GM21717 (cell line): ENCODE measurements at regions not wholly inside any gene's neighbourhood (a gene's known extent, or its start where the extent isn't known, plus 50 kb on each side); places are given as distances from the start of the nearest gene placed in this dataset.

Experiments
- ATAC-seq: cut with Tn5 transposase; IDR thresholded peaks from one replicate; pipeline ENCODE4 v1.9.1; 2021; ENCODE audit warnings: mild to moderate bottlenecking, moderate library complexity; ENCODE audit not compliant: unreplicated experiment

GRCh38 chr17:69605571-69605970 is 191.1 kb downstream of the MAP2K6 start:
- ATAC-seq = no peak

GRCh38 chr17:69606142-69606800 is 191.8 kb downstream of the MAP2K6 start:
- no peak for ATAC-seq

GRCh38 chr17:69607162-69607834 is 192.8 kb downstream of the MAP2K6 start:
- peak; percentile 91 for ATAC-seq

- ATAC-seq = no peak
Observed at GRCh38 chr17:69608141-69608540, 193.6 kb downstream of the MAP2K6 start.

- no peak for ATAC-seq
Observed at GRCh38 chr17:69608808-69609472, 194.4 kb downstream of the MAP2K6 start.

- ATAC-seq = no peak
Observed at GRCh38 chr17:69609473-69610305, 195.2 kb downstream of the MAP2K6 start.

GRCh38 chr17:69620363-69620762 is 205.9 kb downstream of the MAP2K6 start:
- ATAC-seq = no peak

- ATAC-seq = no peak
Observed at GRCh38 chr17:69625474-69625873, 211.0 kb downstream of the MAP2K6 start.

- ATAC-seq = no peak
Observed at GRCh38 chr17:69630056-69630635, 215.6 kb downstream of the MAP2K6 start.

GRCh38 chr17:69634844-69635243 is 220.3 kb downstream of the MAP2K6 start:
- ATAC-seq = no peak

- no peak for ATAC-seq
Observed at GRCh38 chr17:69637446-69638156, 223.1 kb downstream of the MAP2K6 start.

GRCh38 chr17:69639096-69639495 is 224.6 kb downstream of the MAP2K6 start:
- no peak for ATAC-seq

- ATAC-seq = no peak
Observed at GRCh38 chr17:69640073-69640472, 225.6 kb downstream of the MAP2K6 start.

GRCh38 chr17:69643686-69644085 is 229.2 kb downstream of the MAP2K6 start:
- no peak for ATAC-seq

GRCh38 chr17:69646729-69647128 is 232.2 kb downstream of the MAP2K6 start:
- ATAC-seq = no peak

GRCh38 chr17:69650881-69651280 is 236.4 kb downstream of the MAP2K6 start:
- ATAC-seq = no peak

GRCh38 chr17:69651921-69652320 is 237.4 kb downstream of the MAP2K6 start:
- ATAC-seq = no peak

- no peak for ATAC-seq
Observed at GRCh38 chr17:69654981-69655855, 240.7 kb downstream of the MAP2K6 start.

GRCh38 chr17:69655902-69656301 is 241.4 kb downstream of the MAP2K6 start:
- no peak for ATAC-seq
